NCI-H82 (cell line): ENCODE measurements at regions not wholly inside any gene's neighbourhood (a gene's known extent, or its start where the extent isn't known, plus 50 kb on each side); places are given as distances from the start of the nearest gene placed in this dataset.
"Not testable (repeated sequence)": the region's sequence is repeated elsewhere in the genome, so short reads cannot be mapped to it uniquely, and the experiment has no call there.

Experiments used
- DNase-seq: peaks from one replicate; lab custom pipeline; 2025; lab: John Stamatoyannopoulos, UW

DNA sequence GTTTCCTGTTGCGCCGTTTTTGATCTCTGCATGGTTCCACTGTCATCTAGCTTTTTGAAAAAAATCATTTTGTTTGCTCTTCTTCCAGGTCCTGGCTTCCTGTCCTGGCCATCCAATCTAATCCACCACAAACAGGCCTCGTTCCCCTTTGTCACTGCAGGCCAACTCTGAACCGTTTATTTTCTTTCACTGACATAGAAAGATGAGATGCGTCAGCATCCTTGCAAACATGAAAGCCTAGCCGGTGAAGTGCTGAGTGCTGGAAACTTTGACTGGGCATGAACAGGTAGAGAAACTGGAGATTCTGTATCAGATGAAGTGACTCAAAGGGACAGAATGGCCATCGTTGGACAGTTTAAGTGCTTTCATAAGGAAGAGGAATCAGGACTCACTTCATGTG, 1247.8 kb downstream of the TYW1 start:
- no peak for DNase-seq

DNA sequence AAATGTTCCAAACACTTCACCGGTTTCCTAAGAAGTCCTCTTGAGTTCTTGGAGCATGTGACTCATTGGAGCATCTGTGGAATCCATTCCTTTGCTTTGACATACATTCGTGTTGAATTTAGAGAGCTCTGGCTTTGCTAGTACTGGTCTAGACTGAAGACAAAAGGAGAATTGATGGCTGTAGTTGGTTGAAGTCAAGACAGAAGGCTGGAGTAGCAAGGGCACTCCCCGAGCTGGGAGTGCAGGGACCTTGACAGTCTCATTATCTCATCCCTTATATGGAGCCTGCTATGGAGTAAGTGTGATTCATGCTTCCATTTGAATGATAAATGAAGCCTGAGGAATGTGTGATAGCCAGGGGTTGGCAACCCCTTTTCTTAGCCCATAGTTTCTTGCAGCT, 1249.1 kb downstream of the TYW1 start:
- DNase-seq = no peak

DNA sequence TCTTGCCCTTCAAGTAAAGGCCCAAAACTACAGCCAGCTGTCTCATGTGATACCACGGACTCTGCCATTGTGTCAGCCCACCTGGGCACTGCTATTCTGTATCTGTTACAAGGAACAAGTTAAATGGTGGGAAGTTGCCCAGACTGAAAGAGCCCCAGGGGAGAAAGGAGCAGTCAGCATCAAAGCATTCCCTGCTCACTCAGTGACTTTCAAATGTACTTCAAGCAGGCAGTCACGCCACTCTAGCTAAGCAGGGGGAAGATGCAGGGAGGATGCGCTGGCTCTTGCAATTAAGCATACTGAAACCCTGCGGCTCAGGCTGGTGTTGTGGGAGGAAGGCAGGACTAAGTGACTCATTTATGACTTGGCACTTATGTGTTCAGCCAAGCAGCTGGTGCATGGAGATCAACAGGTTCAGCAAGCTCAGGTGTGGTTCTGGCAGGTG, 1249.6 kb downstream of the TYW1 start:
- DNase-seq = no peak

DNA sequence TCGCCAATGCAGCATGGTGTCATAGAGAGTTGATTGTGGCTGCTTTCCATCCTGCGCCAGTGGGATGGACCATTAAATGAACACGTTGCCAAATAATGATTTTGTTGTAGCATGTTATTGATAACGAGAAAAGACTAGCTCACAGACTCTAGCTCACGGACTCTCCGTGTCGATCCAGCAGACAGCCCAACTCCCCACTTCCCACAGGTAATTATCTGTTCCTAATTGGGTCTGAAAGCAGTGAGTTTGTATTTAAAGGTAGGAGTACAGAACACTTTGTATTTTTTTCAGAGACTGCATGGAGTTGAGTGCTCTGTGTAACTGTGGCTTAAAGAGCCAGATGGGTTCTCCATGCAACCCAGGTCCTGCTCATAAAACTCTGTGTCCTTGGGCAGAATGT, 1250.5 kb downstream of the TYW1 start:
- DNase-seq = no peak

DNA sequence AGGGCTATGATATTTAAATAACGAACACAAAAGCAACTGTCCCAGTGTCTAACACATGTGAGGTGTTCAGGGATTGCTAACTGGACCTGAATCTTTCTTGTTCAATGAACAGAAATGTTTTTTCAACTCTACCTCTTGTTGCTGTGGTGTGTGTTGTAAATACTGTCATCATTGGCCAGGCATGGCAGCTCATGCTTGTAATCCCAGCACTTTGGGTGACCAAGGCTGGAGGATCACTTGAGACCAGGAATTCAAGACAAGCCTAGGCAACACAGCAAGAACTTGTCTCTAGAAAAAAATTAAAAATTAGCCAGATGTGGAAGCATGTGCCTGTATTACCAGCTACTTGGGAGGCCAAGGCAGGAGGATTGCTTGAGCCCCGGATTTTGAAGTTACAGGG, 1250.9 kb downstream of the TYW1 start:
- no peak for DNase-seq

DNA sequence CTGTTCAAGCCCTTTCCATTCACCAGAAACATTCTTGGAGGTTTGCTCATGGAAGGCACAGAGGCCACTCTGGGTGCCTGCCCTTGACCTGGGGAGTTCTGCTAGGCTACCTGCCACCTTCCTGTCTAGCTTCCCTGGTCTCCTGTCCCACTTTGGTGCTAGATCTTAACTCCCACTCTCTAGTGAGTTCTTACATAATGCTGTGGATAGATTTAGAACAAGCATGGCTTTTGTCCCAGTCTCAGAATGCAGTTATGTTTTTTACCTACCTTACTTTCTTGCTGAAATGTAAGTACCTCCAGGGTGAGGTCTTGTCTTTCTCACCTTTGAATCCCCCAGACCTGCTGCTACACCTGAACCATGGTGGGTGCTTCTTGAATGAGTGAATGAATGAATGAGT, 1252.3 kb downstream of the TYW1 start:
- DNase-seq = no peak

DNA sequence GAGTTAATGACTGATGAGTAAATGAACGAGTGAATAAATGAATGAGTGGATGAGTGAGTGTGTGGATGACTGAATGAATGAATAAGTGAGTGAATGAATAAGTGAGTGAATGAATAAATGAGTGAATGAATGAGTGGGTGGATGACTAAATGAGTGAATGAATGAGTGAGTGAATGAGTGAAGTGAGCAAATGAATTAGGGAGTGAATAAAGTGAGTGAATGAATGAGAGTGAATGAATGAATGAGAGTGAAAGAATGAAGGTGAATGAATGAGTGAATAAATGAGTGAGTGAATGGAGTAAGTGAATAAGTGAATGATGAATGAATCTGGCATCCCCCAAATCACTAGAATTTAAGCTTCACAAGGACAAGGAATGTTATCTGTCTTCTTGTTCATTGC, 1253.0 kb downstream of the TYW1 start:
- no peak for DNase-seq

DNA sequence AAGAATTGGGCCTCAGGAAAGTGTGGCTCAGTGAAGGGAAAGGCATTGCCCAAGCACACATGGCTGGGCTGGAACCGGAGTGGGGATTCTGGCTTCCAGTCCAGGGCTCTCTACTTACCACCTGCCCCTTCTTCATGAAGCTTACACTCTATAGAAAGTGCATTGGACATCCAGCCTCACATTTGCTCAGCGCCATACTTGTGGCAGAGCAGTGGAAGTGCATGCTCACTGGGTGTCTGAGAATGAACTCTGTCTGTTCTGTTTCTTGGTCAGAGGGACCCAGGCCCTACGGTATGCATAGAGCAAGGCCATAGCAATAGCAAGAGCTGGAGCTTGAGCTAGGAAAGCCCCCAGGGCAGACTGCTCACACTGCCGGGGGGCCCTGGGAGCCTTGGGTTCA, 1253.5 kb downstream of the TYW1 start:
- peak; percentile 9 for DNase-seq

DNA sequence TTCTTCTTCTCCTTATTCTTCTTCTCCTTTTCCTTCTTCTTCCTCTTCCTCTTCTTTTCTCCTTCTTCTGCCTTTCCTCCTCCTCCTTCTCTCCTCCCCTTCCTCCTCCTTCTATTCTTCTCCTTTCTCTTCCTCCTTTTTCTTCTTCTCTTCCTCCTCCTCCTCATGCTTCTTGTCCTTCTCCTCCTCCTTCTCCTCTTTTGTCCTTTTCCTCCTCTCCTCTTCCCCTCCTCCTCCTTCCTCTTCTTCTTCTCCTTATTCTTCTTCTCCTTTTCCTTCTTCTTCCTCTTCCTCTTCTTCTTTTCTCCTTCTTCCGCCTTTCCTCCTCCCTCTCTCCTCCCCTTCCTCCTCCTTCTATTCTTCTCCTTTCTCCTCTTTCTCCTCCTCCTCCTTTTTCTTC, 1258.2 kb downstream of the TYW1 start:
- DNase-seq = not testable (repeated sequence)

DNA sequence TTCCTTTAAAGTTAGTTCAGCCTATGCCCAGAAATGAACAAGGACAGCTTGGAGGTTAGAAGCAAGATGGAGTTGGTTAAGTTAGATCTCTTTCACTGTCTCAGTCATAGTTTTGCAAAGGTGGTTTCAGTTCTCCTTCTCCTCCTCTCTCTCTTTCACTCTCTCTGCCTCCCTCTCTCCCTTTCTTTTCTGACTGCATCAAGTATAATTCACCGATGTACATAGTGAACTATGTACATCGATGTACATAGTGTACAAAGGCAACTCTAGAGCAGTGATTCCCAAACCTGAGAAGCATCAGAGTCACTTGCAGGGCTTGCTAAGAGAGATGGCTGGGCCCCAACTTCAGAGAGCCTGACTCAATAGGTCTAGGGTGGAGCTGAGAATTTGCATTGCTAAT, 1259.7 kb downstream of the TYW1 start:
- DNase-seq = no peak

DNA sequence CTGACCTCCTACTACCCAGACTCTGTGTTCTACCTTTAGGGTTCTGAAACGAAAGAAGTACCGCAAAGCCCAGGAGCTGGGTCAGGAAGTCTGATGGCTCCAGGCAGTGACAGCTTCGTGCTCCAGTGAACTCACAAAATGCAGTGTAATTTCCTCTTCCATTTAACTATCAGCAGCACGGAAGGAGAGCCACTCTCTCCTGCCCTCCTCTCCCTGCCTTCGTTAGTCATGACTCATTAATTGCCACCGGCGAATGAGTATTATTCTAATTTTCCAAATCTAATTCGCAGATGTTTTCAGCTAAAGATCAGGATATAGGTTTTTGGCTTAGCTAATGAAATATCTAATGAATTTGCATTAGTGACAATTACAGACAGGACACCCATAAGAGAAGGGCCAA, 1262.0 kb downstream of the TYW1 start:
- DNase-seq = no peak

DNA sequence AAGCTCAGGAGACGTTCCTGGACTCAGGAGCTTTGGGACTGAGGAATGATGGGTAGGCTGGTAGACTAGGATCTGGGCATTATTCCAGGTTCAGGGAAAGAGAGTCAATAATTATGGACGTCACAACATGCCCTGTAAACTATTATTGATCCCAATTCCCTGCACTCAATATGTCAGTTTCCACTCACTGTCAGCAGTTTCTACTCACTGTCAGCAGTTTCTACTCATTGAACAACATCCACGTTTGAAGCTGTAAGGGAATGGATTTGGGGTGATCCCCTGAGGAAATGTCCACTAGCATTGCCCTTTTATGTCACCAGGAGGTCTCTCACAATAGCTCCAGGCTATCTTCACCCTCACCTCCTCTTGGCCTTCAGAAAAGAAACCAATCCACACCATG, 1268.6 kb downstream of the TYW1 start:
- DNase-seq = no peak

DNA sequence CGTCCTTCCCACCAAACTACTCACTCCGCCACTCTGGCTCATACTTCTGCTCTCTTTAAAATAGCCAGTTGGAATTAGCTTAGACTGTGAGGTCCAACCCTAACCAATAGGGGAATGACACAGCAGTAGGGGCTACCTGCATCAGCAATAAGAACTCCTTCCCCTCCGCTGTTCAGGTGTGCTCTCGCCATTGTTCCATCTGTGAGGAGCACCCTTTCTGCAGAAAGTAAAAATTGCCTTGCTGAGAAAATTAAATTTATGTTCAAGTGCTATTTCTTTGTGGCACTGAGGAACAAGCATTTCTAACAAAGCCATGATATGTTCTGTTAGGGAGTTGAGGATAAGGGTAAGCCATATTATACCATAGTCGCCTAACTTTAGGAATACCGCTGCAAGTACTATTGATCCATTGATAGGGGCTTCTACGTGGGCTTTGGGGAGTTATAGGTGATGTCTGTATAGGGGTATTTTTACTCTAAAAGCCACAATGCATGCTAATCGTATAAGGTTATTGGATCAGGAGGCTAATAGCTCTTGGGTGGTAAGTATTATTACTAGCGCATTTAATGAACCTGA, 1269.5 kb downstream of the TYW1 start:
- DNase-seq = no peak

DNA sequence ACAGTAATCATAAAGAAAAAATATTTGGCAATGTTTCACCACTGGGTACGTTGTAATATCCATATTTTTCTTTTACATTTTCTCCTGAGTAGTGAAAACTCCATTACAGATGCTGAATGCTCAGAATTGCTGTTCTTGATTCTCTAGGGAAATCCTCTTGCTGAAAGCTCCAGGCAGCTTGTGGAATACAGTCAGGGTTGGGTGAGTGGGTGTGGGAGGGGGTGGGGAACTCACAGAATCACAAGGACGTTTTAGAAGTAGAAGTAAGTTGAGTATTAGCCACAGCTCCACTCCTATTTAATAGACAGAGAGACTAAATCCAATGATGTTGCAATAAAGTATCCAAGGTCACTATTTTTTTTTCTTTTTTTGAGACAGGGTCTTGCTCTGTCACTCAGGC, 1270.9 kb downstream of the TYW1 start:
- DNase-seq = no peak

DNA sequence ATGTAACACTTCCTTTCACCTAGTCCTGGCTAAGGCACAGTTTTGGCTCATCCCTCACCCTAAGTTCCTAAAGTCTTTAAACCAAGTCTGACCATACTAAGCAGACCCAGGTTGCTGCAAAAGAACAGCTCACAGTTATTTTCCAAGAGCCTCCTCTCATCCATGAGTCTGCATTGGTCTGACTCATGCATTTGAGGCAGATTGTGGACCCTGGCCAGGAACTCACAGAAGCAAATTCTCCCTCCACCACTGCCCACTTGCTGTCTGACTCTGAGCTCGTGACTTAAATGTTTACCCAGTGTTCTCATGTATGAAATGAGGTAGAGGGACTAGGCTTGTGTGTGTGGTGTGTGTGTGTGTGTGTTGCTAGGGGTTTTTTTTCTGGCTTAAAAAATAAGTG, 1272.8 kb downstream of the TYW1 start:
- no peak for DNase-seq

DNA sequence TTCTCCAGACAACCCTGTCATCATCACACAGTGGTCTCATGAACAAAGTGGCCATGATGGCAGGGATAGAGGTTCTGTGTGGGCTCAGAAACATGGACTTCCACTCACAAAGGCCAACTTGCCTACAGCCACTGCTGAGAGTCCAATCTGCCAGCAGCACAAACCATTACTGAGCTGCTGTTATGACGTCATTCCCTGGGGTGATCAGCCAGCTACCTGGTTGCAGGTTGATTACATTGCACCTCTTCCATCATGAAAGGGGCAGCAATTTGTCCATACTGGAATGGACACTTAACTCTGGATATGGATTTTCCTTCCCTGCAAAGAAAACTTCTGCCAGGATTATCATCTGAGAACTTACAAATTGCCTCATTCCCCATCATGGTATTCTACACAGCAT, 1275.9 kb downstream of the TYW1 start:
- DNase-seq = no peak

DNA sequence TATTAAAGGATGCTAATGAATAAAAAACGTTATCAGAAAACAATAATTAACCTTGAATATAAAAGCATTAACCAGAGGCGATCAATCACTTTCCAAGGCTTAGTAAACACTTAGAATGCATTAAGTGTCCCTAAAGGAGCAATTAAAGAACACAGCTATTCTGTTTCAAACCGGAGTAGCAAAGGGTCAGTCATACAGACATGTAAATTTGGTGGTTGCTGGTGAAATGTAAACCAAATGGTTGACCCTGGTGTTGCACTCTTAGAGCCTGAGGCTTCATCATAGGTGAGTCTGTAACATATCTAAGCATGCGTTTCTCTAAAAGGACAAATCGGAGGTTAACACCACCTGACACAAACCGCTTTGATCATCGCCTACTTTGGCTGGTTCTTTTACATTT, 1280.1 kb downstream of the TYW1 start:
- DNase-seq = no peak

DNA sequence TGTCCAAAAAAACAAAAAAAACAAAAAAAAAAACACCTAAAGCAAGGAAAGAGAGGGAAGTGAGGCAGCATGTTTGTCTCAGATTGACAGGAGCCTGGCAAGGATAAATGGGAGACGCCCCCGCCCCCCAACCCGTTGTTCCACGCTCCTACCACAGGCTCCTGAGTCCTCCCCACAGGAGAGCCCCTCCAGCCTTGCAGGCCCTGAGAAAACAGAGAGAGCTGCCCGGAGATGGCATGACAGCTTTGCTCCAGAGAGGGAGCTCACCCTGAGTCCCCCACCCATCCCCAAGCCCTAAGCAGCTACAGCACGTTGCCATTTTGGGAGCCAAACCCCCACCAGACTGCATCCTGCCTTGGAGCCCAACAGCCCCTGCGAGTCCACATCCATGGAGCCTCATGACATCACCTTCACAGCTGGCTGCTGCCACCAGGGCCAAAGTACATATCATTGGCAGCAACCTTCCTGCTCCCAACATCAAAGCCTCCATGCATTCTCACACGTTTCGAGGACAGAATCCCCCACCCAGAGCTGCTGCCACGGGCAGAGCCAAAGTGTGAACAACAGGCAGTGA, 1283.3 kb downstream of the TYW1 start:
- no peak for DNase-seq

DNA sequence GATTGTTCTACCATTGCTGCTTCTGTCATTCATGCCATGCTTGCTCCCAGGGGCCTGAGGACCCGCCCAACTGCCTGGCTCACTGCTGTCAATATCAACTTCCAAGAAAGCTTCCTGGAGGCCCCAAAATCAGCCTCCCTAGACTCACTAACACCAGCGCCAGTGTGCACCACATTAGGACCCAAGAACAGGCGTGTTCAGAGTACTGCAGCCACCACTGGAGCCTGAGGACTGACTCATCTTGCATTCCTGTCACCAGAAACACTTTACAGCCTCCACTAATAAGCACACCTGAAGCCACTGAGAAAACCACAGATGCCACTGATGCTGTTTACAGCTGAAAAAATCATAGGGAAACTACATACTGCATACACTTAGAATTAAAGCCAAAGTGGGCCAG, 1284.3 kb downstream of the TYW1 start:
- DNase-seq = no peak

DNA sequence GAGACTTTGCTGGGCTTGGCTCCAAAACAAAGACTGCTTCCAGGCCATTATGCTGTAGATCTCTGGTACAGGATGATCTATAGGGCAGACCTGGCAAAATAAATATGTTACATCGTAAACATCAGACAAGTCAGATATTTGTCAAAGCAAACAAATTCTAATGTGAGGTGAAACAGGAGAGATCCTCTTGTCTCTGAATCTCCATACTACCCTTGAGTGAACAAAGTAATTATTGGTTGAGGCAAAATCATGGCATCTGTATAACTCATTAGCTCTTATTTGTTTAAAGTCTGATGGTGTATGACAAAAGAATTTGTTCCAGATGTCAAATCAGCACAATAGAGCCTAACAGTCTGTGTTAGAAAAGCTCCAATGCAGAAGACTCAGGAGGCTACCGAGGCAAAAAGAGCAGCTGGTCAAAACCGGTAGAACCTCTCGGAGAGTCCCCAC, 1291.5 kb downstream of the TYW1 start:
- no peak for DNase-seq

DNA sequence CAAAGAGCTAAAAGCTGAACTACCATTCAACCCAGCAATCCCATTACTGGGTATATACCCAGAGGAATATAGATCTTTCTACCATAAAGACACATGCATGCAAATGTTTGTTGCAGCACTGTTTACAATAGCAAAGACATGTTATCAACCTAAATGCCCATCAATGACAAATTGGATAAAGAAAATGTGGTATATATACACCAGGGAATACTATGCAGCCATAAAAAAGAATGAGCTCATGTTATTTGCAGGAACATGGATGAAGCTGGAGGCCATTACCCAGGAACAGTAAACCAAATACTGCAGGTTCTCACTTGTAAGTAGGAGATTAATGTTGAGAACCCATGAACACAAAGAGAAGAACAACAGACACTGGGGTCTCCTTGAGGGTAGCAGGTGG, 1295.1 kb downstream of the TYW1 start:
- no peak for DNase-seq

DNA sequence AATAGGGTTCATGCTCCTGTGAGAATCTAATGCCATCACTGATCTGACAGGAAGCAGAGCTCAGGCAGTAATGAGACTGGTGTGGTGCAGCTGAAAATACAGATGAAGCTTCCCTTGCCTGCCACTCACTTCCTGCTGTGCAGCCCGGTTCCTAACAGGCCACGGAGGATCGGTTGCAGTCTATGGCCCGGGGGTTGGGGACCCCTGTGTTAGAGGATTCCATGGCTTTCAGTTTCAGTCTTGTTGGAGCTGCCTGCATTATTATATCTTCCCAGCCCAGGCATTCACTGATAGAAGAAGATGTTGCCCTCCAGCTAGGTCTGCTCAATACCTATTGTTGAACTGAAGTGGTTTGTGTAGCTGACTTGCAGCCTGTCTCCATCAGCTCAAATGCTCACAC, 1298.8 kb downstream of the TYW1 start:
- no peak for DNase-seq

DNA sequence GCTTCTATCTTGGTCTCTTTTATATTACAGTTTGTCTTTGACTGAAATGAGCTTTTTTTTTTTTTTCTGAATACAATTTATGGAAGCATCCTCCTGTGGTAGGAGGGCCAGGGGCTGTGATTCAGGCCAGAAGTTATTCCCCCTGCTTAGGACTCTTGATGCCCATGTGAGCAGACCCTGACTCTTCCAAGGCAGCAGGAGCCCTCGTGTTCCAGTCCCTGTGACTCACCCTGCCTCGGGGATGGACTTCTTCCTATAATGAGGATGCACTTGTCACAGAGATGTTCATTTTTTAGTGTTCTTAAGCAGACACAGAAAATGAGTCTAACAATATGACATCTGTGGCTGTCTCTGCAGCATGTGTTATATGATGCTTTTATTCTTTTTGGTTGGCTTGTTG, 1293.7 kb upstream of the AUTS2 start:
- no peak for DNase-seq

DNA sequence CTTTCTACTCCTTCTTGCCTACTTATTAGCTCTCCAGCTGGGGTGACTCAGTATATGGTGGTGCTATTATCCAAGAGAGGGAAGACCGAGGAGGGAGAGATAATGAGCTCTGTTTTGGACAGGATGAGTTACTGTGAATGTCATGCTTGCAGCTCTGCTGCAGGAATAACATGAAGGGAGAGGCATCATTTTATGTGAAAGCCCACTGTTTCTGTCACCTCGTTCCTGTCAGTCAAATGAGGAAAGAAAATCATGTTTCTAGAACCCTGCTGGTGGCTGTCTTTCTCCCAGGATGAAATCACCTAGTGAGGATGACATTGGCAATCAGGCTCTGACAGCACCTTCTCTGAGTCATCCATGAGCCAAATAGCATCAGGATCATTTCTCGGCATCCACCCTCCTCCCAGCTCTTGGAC, 1291.6 kb upstream of the AUTS2 start:
- no peak for DNase-seq
